Colonic mucosa (tissue), 4 donors: ENCODE measurements at regions not wholly inside any gene's neighbourhood (a gene's known extent, or its start where the extent isn't known, plus 50 kb on each side); places are given as distances from the start of the nearest gene placed in this dataset.

ENCODE experiments used
- DNase-seq: peaks from one replicate; pipeline ENCODE4 v3.0.0-alpha.2; 2020
- H3K27ac ChIP-seq: fragments of 200-600 bp; one replicate; pipeline ENCODE4 v1.8.0; 2021
- H3K27me3 ChIP-seq: fragments of 200-600 bp; one replicate; pipeline ENCODE4 v1.8.0; 2021
- H3K36me3 ChIP-seq: fragments of 200-600 bp; one replicate; pipeline ENCODE4 v1.8.0; 2021
- H3K4me1 ChIP-seq: fragments of 200-600 bp; one replicate; pipeline ENCODE4 v1.8.0; 2021; ENCODE audit warnings: mild to moderate bottlenecking
- H3K4me3 ChIP-seq: fragments of 200-600 bp; one replicate; pipeline ENCODE4 v1.8.0; 2021
- H3K9ac ChIP-seq, 2 donors: one replicate each; pipeline ENCODE4 v1.7.0; 2013; ENCODE audit warnings: control low read depth in 2 of 2, low read depth in 2 of 2, low read length in 2 of 2
- H3K9me3 ChIP-seq: fragments of 200-600 bp; one replicate; pipeline ENCODE4 v1.8.0; 2021
- CTCF ChIP-seq: fragments of 200-600 bp; IDR thresholded peaks from one replicate; pipeline ENCODE4 v1.8.0; 2022; ENCODE audit warnings: antibody characterized with exemption, mild to moderate bottlenecking
- intact Hi-C: fragments of 100-400 bp; cut with DNase I; formaldehyde crosslinking; loops from one replicate; pipeline ENCODE4 v1.14.1; 2022
- donor health status: healthy.
- donor health status: DM: no; HTN: no; CAD: no.
- donor health status: DM: no; HTN: no; CAD: no.

GRCh38 chr2:236499691-236500578 lies 69.7 kb upstream of the ACKR3 start:
- TF ChIP-seq CTCF = no peak
- Histone ChIP-seq H3K36me3 (no peaks in the 10 kb centered on the region), H3K9me3 (no peaks in the 10 kb centered on the region), H3K4me1 (no peaks in the 10 kb centered on the region), H3K27me3 (no peaks in the 10 kb centered on the region), H3K4me3 (no peak overlapping the region), H3K9ac (no peak overlapping the region), H3K27ac (no peak overlapping the region)
- DNase-seq = no peak
- intact Hi-C loops = no loop called here

- DNase-seq = no peak
Measured at GRCh38 chr2:236501026-236501425, 68.6 kb upstream of the ACKR3 start.

GRCh38 chr2:236501531-236501930 lies 68.1 kb upstream of the ACKR3 start:
- H3K9me3 ChIP-seq = no peaks in the 10 kb centered on the region
- intact Hi-C loops = no loop called here
- no peak for TF ChIP-seq CTCF

More at GRCh38 chr2:236501026-236501425, 68.6 kb upstream of the ACKR3 start:
- no peaks in the 10 kb centered on the region for H3K36me3 ChIP-seq
- no peak for TF ChIP-seq CTCF
- intact Hi-C loops = no loop called here
- no peak overlapping the region for H3K9ac ChIP-seq
- H3K27me3 ChIP-seq = no peaks in the 10 kb centered on the region
- H3K9me3 ChIP-seq = no peaks in the 10 kb centered on the region
- H3K4me1 ChIP-seq = no peaks in the 10 kb centered on the region
- H3K4me3 ChIP-seq = no peak overlapping the region
- H3K27ac ChIP-seq = no peak overlapping the region

GRCh38 chr2:236503100-236503499 lies 66.5 kb upstream of the ACKR3 start:
- Histone ChIP-seq H3K9ac (no peak overlapping the region), H3K36me3 (no peaks in the 10 kb centered on the region), H3K27ac (no peak overlapping the region), H3K4me3 (no peak overlapping the region), H3K27me3 (no peaks in the 10 kb centered on the region), H3K4me1 (no peaks in the 10 kb centered on the region), H3K9me3 (no peaks in the 10 kb centered on the region)
- DNase-seq = no peak
- no peak for TF ChIP-seq CTCF
- intact Hi-C loops = no loop called here

More at GRCh38 chr2:236501531-236501930, 68.1 kb upstream of the ACKR3 start:
- H3K4me1 ChIP-seq = no peaks in the 10 kb centered on the region
- H3K27ac ChIP-seq = no peak overlapping the region
- H3K4me3 ChIP-seq = no peak overlapping the region
- DNase-seq = no peak
- H3K36me3 ChIP-seq = no peaks in the 10 kb centered on the region
- no peak overlapping the region for H3K9ac ChIP-seq
- H3K27me3 ChIP-seq = no peaks in the 10 kb centered on the region

- H3K27me3 ChIP-seq = no peaks in the 10 kb centered on the region
- H3K36me3 ChIP-seq = no peaks in the 10 kb centered on the region
- H3K4me1 ChIP-seq = no peaks in the 10 kb centered on the region
- DNase-seq = no peak
- no peak overlapping the region for H3K4me3 ChIP-seq
- TF ChIP-seq CTCF = no peak
- H3K27ac ChIP-seq = no peak overlapping the region
- intact Hi-C loops = no loop called here
- no peak overlapping the region for H3K9ac ChIP-seq
- H3K9me3 ChIP-seq = no peaks in the 10 kb centered on the region
Measured at GRCh38 chr2:236503583-236503982, 66.0 kb upstream of the ACKR3 start.
